HEK293 (cell line): ENCODE measurements at regions not wholly inside any gene's neighbourhood (a gene's known extent, or its start where the extent isn't known, plus 50 kb on each side); places are given as distances from the start of the nearest gene placed in this dataset.

Experiments used
- CTCF ChIA-PET: fragments of 350-600 bp; formaldehyde crosslinking; extraction: SDS; loops from one replicate; lab custom pipeline; 2021; ENCODE audit warnings: antibody characterized with exemption; lab: Yijun Ruan, JAX
- POLR2A ChIA-PET: fragments of 300-600 bp; formaldehyde crosslinking; extraction: SDS; loops from one replicate; lab custom pipeline; 2020; ENCODE audit warnings: antibody characterized with exemption, inconsistent platforms; lab: Yijun Ruan, JAX
- H3K27ac ChIP-seq: fragments of 200-500 bp; sonication (Bioruptor generic); 2 replicates; pipeline ENCODE4 v1.5.1; 2014; ENCODE audit warnings: low read depth, low read length, control low read depth, inconsistent platforms; ENCODE audit errors: extremely low read depth
- H3K36me3 ChIP-seq, 2 experiments: fragments of 200-500 bp in 1 of 2; sonication (Bioruptor generic) in 1 of 2; 1 replicate in 1 of 2; 2 replicates in 1 of 2; pipeline ENCODE4 v1.5.1; 2014 to 2017; ENCODE audit warnings: inconsistent platforms in 2 of 2, low read length in 2 of 2; ENCODE audit not compliant: control insufficient read depth in 2 of 2, insufficient read depth in 1 of 2
- H3K4me1 ChIP-seq: fragments of 200-500 bp; sonication (Bioruptor generic); 2 replicates; pipeline ENCODE4 v1.5.1; 2014; ENCODE audit warnings: mild to moderate bottlenecking, low read length, inconsistent platforms; ENCODE audit not compliant: control insufficient read depth, insufficient read depth
- H3K4me3 ChIP-seq: 2 replicates; pipeline ENCODE4 v1.5.1; 2011; ENCODE audit warnings: low read depth, mild to moderate bottlenecking, control low read depth, low read length, moderate library complexity
- H3K9me3 ChIP-seq: fragments of 200-500 bp; sonication (Bioruptor generic); 2 replicates; pipeline ENCODE4 v1.5.1; 2014; ENCODE audit warnings: low read depth, low read length, inconsistent platforms; ENCODE audit not compliant: control insufficient read depth, insufficient read depth
- AEBP2 ChIP-seq: fragments of 450-650 bp; formaldehyde crosslinking; IDR thresholded peaks from 2 replicates; pipeline ENCODE4 v1.5.1; 2016; ENCODE audit warnings: missing biosample characterization, missing genetic modification characterization, borderline replicate concordance
- BCL11B ChIP-seq: fragments of 450-650 bp; formaldehyde crosslinking; IDR thresholded peaks from 2 replicates; pipeline ENCODE4 v1.5.1; 2016; ENCODE audit warnings: low read depth, missing biosample characterization, missing genetic modification characterization
- KLF1 ChIP-seq: fragments of 450-650 bp; formaldehyde crosslinking; IDR thresholded peaks from 2 replicates; pipeline ENCODE4 v1.5.1; 2016; ENCODE audit warnings: missing biosample characterization, missing genetic modification characterization
- PBX3 ChIP-seq: sonication (generic); formaldehyde crosslinking; IDR thresholded peaks from 2 replicates; pipeline ENCODE4 v1.8.1; 2022; ENCODE audit warnings: mild to moderate bottlenecking, moderate library complexity, missing genetic modification reagents
- PRDM6 ChIP-seq: fragments of 450-650 bp; formaldehyde crosslinking; IDR thresholded peaks from 2 replicates; pipeline ENCODE4 v1.5.1; 2017; ENCODE audit warnings: missing biosample characterization, missing genetic modification characterization
- SP7 ChIP-seq: fragments of 450-650 bp; formaldehyde crosslinking; IDR thresholded peaks from 2 replicates; pipeline ENCODE4 v1.5.1; 2016; ENCODE audit warnings: missing biosample characterization, missing genetic modification characterization
- ZBTB10 ChIP-seq: fragments of 450-650 bp; formaldehyde crosslinking; IDR thresholded peaks from 2 replicates; pipeline ENCODE4 v1.5.1; 2016; ENCODE audit warnings: missing biosample characterization, missing genetic modification characterization
- ZBTB21 ChIP-seq: fragments of 450-650 bp; formaldehyde crosslinking; IDR thresholded peaks from 2 replicates; pipeline ENCODE4 v1.5.1; 2017; ENCODE audit warnings: missing biosample characterization, missing genetic modification characterization
- ZBTB6 ChIP-seq: fragments of 450-650 bp; formaldehyde crosslinking; IDR thresholded peaks from 2 replicates; pipeline ENCODE4 v1.5.1; 2017; ENCODE audit warnings: missing biosample characterization, missing genetic modification characterization
- ZNF132 ChIP-seq: fragments of 450-650 bp; formaldehyde crosslinking; IDR thresholded peaks from 2 replicates; pipeline ENCODE4 v1.5.1; 2017; ENCODE audit warnings: missing biosample characterization, missing genetic modification characterization, borderline replicate concordance
- ZNF174 ChIP-seq: fragments of 450-650 bp; formaldehyde crosslinking; IDR thresholded peaks from 2 replicates; pipeline ENCODE4 v1.5.0; 2017; ENCODE audit warnings: missing biosample characterization, mild to moderate bottlenecking, missing genetic modification characterization
- ZNF274 ChIP-seq, 2 experiments: fragments of 200-500 bp in 1 of 2; fragments of 450-650 bp in 1 of 2; sonication (Bioruptor generic) in 1 of 2; formaldehyde crosslinking in 1 of 2; IDR thresholded peaks; 2 replicates each; pipeline versions ENCODE4 v1.5.1 to v1.6.1; 2014 to 2016; ENCODE audit warnings: borderline replicate concordance in 1 of 2, inconsistent platforms in 1 of 2, low read length in 1 of 2, missing biosample characterization in 1 of 2, missing genetic modification characterization in 1 of 2
- ZNF292 ChIP-seq: fragments of 450-650 bp; formaldehyde crosslinking; IDR thresholded peaks from 2 replicates; pipeline ENCODE4 v1.5.1; 2016; ENCODE audit warnings: low read depth, missing biosample characterization, missing genetic modification characterization, borderline replicate concordance
- ZNF311 ChIP-seq: fragments of 450-650 bp; formaldehyde crosslinking; IDR thresholded peaks from 2 replicates; pipeline ENCODE4 v1.5.1; 2017; ENCODE audit warnings: missing biosample characterization, missing genetic modification characterization, borderline replicate concordance
- ZNF341 ChIP-seq: fragments of 450-650 bp; formaldehyde crosslinking; IDR thresholded peaks from 2 replicates; pipeline ENCODE4; 2016; ENCODE audit warnings: low read depth, missing biosample characterization, missing genetic modification characterization
- ZNF488 ChIP-seq: fragments of 450-650 bp; formaldehyde crosslinking; IDR thresholded peaks from 2 replicates; pipeline ENCODE4 v1.5.1; 2016; ENCODE audit warnings: missing biosample characterization, missing genetic modification characterization
- ZNF585B ChIP-seq: fragments of 450-650 bp; formaldehyde crosslinking; IDR thresholded peaks from 2 replicates; pipeline ENCODE4 v1.5.1; 2016; ENCODE audit warnings: missing biosample characterization, missing genetic modification characterization
- ZNF626 ChIP-seq: fragments of 450-650 bp; sonication (Bioruptor Pico); formaldehyde crosslinking; IDR thresholded peaks from 2 replicates; pipeline ENCODE4 v1.5.1; 2018; ENCODE audit warnings: missing biosample characterization, missing genetic modification characterization, inconsistent platforms
- ZNF785 ChIP-seq: fragments of 450-650 bp; formaldehyde crosslinking; IDR thresholded peaks from 2 replicates; pipeline ENCODE4 v1.5.1; 2016; ENCODE audit warnings: missing biosample characterization, missing genetic modification characterization
- ZXDB ChIP-seq: fragments of 450-650 bp; formaldehyde crosslinking; IDR thresholded peaks from 2 replicates; pipeline ENCODE4 v1.5.1; 2016; ENCODE audit warnings: missing biosample characterization, missing genetic modification characterization

GRCh38 chr10:21181451-21181850 lies 284.3 kb upstream of the NEBL start:
- H3K4me1 ChIP-seq = peaks cover 5% of the 10 kb centered on the region
- H3K36me3 ChIP-seq = no peaks in the 10 kb centered on the region
- no peaks in the 10 kb centered on the region for H3K9me3 ChIP-seq
- CTCF ChIA-PET = interaction anchor here (0.7 kb wide), 3 partner anchors 765 to 1887 kb away, joined by 3 to 4 read pairs (median 3); no protein-coding TSS in a partner anchor
- POLR2A ChIA-PET = no interaction called here
- no peak for TF ChIP-seq ZNF292 (tag by site-specific recombination)
- no peak for TF ChIP-seq KLF1 (tag by site-specific recombination)
- TF ChIP-seq PRDM6 (tag by site-specific recombination) = no peak
- no peak for TF ChIP-seq ZNF174
- TF ChIP-seq ZNF132 (tag by site-specific recombination) = no peak
- no peak for TF ChIP-seq ZNF274 (IDR thresholded peaks at IDR 0.05; ENCODE audit: low read length)
- TF ChIP-seq ZNF274 (tag by site-specific recombination; IDR thresholded peaks at IDR 0.05; ENCODE audit: borderline replicate concordance) = no peak
- no peak for TF ChIP-seq ZBTB21
- no peak for TF ChIP-seq ZNF785 (tag by site-specific recombination)
- TF ChIP-seq ZNF626 = no peak
- TF ChIP-seq SP7 (tag by site-specific recombination) = no peak
- no peak for TF ChIP-seq ZBTB6 (tag by site-specific recombination)
- TF ChIP-seq ZNF341 (tag by site-specific recombination) = no peak
- no peak for TF ChIP-seq PBX3 (CRISPR knock-in tag)
- no peak for TF ChIP-seq ZBTB10 (tag by site-specific recombination)
- TF ChIP-seq AEBP2 (tag by site-specific recombination) = no peak
- TF ChIP-seq BCL11B (tag by site-specific recombination) = no peak
- TF ChIP-seq ZNF488 (tag by site-specific recombination) = no peak
- no peak for TF ChIP-seq ZXDB (tag by site-specific recombination)
- no peak for TF ChIP-seq ZNF311 (tag by site-specific recombination)
- no peak for TF ChIP-seq ZNF585B (tag by site-specific recombination)
- no peak overlapping the region for H3K4me3 ChIP-seq
- H3K27ac ChIP-seq = no peak overlapping the region
